Omental fat pad (tissue), 3 donors: ENCODE measurements at regions not wholly inside any gene's neighbourhood (a gene's known extent, or its start where the extent isn't known, plus 50 kb on each side); places are given as distances from the start of the nearest gene placed in this dataset.

Source experiments
- ATAC-seq: fragments of 150-250 bp; one replicate; pipeline ENCODE4 v1.9.1; 2016; ENCODE audit warnings: mild to moderate bottlenecking, moderate library complexity; ENCODE audit not compliant: low FRiP score
- DNase-seq: peaks from one replicate; pipeline ENCODE4 v3.0.0-alpha.2; 2019; ENCODE audit warnings: low spot score
- TF ChIP-seq, protein P1 (sequence below), 3 donors: fragments of 450-650 bp; IDR thresholded peaks; one replicate each; pipeline ENCODE4 v1.5.1; 2016 to 2017; ENCODE audit warnings: antibody characterized with exemption in 3 of 3, mild to moderate bottlenecking in 3 of 3, moderate library complexity in 2 of 3

DNA sequence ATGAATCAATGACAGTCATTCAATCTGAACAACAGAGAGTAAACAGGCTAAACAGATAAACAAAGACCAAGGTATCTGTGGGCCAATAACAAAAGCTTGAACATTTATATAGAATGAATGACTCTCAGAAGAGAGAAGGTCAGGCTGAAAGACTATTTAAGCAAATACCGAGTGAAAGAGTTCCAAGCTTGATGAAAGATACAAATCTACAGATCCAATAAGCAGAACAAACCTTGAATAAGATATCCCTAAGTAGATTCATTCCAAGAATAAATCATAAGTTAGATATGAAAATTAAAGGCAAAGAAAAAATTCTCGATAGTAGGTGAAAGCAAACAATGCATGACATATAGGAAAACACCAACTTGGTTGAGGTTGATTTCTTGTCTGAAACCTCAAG is 376.4 kb upstream of the IGFBP3 start:
- ATAC-seq (no peak), DNase-seq (no peak)
- TF ChIP-seq, protein P1, sequence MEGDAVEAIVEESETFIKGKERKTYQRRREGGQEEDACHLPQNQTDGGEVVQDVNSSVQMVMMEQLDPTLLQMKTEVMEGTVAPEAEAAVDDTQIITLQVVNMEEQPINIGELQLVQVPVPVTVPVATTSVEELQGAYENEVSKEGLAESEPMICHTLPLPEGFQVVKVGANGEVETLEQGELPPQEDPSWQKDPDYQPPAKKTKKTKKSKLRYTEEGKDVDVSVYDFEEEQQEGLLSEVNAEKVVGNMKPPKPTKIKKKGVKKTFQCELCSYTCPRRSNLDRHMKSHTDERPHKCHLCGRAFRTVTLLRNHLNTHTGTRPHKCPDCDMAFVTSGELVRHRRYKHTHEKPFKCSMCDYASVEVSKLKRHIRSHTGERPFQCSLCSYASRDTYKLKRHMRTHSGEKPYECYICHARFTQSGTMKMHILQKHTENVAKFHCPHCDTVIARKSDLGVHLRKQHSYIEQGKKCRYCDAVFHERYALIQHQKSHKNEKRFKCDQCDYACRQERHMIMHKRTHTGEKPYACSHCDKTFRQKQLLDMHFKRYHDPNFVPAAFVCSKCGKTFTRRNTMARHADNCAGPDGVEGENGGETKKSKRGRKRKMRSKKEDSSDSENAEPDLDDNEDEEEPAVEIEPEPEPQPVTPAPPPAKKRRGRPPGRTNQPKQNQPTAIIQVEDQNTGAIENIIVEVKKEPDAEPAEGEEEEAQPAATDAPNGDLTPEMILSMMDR (IDR thresholded peaks at IDR 0.05), result no peak

DNA sequence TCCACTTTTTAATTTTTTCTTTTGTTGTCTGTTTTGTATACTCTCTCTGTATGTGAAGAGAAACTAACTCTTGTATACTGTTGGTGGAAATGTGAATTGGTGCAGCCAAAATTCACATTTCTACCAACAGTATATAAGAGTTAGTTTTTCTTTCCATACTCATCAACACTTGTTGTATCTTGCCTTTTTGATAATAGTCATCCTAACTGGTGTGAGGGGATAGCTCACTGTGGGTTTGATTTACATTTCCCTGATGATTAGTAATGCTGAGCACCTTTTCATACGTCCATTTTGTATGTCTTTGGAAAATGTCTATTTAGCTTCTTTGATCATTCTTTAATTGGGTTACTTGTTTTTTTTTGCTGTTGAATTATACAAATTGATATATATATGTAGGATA is 375.5 kb upstream of the IGFBP3 start:
- DNase-seq, result no peak
- TF ChIP-seq, protein P1 (IDR thresholded peaks at IDR 0.05), result no peak
- no peak for ATAC-seq

DNA sequence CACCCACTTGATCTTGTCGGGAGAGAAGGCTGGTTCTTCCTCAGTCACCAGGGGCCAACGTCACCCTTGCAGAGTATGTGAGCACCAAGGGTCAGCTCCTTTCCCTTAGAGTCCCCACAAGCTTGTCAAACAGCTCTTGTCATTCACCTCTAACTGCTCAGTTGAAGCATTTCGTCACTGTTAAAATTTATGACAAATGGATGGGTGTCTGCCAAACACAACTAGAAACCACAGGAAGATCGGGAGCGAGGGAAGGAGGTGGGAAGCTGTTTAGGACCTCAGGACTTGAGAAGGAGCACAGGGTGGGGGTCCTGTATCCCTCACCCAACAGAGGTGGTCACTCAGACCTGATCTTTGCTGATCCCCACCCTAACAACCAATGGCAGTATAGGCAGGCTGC is 373.3 kb upstream of the IGFBP3 start:
- TF ChIP-seq, protein P1 (IDR thresholded peaks at IDR 0.05), result no peak
- DNase-seq (no peak), ATAC-seq (no peak)

DNA sequence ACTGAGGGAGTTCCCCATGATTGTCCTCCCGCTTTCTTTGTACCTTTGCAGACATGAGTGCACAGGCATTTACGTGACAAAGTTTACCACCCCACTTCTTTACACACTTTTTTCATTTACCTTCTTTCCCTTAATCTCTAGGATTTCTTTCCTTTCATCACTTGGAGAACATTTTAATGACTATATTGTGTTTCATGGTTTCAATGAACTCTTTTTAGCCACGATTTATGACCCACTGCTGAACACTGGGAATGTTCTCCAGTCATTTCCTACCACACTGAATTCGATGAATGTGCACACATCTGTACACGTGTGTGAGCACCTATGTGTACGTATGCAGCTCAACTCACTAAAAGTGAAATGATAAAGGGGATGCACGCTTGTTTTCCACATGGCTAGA is 371.7 kb upstream of the IGFBP3 start:
- ATAC-seq (no peak), DNase-seq (no peak)
- TF ChIP-seq, protein P1 (IDR thresholded peaks at IDR 0.05), result no peak

DNA sequence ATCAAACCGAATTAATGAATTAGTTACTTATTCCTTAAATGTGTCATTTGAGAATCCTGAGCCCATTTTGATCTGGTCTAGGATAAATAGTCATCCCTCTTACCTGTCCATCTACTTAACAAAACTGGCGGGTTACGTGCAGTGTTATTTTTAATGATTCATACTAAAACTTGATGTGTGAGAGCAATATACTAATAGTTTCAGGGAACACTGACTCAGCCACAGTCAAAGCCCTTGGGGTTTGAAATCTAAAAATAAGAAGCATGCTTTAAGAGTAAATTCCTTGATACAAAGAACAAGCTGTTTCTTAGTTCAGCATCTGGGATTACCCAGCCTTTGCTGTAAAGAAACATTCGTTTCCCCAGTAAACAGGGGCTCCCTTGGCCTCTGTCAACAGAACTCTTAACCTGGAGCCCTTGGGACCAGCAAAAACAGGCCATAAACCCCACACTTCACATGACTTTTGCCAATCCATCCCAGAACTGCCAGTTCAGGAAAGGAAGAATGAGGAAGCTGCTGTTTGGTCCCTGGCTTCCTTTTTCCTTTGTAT is 370.6 kb upstream of the IGFBP3 start:
- TF ChIP-seq, protein P1 (IDR thresholded peaks at IDR 0.05), result no peak
- peak; percentile 44 for ATAC-seq

DNA sequence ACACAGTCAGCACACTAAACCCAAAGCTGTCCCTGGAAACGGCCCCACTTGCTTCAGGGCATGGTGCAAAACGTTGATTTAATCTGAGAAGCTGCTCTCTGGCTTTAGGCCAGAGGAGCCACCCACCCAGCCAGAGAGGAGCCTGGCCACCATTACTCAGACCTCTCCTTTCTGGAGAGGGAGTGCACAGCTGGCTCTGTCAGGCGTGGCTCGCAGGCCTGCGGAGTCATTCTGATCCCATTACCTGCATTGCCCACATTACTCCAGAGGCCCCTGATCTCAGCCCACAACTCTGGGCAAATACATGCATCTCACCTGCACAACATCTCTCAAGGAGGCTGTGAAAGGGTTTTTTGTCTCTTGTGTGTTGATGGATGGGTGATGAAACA is 370.0 kb upstream of the IGFBP3 start:
- DNase-seq, result no peak
- TF ChIP-seq, protein P1 (IDR thresholded peaks at IDR 0.05), result no peak
- no peak for ATAC-seq

More for the DNA sequence above, 370.6 kb upstream of the IGFBP3 start:
- DNase-seq, result no peak

DNA sequence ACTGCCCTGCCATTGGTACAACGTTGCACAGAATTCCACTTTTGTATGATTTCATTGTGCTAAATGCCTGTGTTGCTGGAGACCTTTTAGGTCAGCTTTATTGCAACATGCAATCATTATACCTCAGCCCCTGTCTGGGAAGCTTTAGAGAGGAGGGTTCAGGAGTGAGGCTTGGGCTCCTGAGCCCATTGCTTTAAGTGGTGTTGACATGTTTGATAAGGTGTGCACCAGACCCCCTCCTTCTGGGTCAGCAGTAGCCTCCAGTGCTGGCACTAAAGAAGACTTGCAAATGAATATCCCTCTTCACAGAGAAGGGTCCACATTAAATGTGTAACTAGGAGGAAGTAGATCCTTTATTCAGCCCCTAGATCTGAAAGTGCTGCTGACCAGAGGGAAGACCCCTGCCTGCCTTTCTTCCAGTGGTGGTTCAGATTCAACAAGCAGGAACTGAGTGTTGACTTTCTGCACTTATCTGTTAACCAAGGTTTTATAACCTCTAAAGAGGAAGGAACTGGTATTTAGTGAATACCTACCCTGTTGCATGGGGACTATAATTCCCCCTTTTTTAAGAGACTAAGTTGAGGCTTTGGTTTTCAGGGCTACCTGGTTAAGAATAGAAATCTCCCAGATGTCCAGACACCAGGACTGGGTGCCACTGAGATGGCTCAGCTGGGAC is 369.4 kb upstream of the IGFBP3 start:
- TF ChIP-seq, protein P1 (IDR thresholded peaks at IDR 0.05), result no peak
- DNase-seq (no peak), ATAC-seq (no peak)
